ENCODE measurements at regions not wholly inside any gene's neighbourhood (a gene's known extent, or its start where the extent isn't known, plus 50 kb on each side); places are given as distances from the start of the nearest gene placed in this dataset.

- Histone ChIP-seq H3K9me3 (ENCODE audit: low read length) (no peaks in the 10 kb centered on the region), H2AFZ (ENCODE audit: low read length) (no peak overlapping the region), H3K9ac (ENCODE audit: low read length) (no peak overlapping the region), H3F3A (ENCODE audit: insufficient read depth, low read length) (no peaks in the 10 kb centered on the region), H4K20me1 (ENCODE audit: insufficient read depth, low read length) (no peaks in the 10 kb centered on the region), H3K4me3 (ENCODE audit: low read depth, low read length, poor library complexity, severe bottlenecking) (no peak overlapping the region), H3K4me1 (ENCODE audit: insufficient read depth, low read length, severe bottlenecking) (no peaks in the 10 kb centered on the region), H3K4me2 (ENCODE audit: low read length) (no peak overlapping the region), H3K9me2 (ENCODE audit: low read depth, low read length) (no peaks in the 10 kb centered on the region), H3K27ac (ENCODE audit: low read depth, low read length, poor library complexity, severe bottlenecking) (no peak overlapping the region), H3K27me3 (ENCODE audit: insufficient read depth, low read length) (no peaks in the 10 kb centered on the region), H3K36me3 (ENCODE audit: insufficient read depth, low read length) (no peaks in the 10 kb centered on the region), H3K79me2 (ENCODE audit: insufficient read depth, low read length) (no peaks in the 10 kb centered on the region)
- TF ChIP-seq, protein P1, sequence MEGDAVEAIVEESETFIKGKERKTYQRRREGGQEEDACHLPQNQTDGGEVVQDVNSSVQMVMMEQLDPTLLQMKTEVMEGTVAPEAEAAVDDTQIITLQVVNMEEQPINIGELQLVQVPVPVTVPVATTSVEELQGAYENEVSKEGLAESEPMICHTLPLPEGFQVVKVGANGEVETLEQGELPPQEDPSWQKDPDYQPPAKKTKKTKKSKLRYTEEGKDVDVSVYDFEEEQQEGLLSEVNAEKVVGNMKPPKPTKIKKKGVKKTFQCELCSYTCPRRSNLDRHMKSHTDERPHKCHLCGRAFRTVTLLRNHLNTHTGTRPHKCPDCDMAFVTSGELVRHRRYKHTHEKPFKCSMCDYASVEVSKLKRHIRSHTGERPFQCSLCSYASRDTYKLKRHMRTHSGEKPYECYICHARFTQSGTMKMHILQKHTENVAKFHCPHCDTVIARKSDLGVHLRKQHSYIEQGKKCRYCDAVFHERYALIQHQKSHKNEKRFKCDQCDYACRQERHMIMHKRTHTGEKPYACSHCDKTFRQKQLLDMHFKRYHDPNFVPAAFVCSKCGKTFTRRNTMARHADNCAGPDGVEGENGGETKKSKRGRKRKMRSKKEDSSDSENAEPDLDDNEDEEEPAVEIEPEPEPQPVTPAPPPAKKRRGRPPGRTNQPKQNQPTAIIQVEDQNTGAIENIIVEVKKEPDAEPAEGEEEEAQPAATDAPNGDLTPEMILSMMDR (IDR thresholded peaks at IDR 0.05; ENCODE audit: low read length), result no peak
- no peak for TF ChIP-seq EZH2 (IDR thresholded peaks at IDR 0.05; ENCODE audit: borderline replicate concordance, low read length)
Observed at GRCh38 chr2:226114436-226114835, 685.2 kb downstream of the IRS1 start.

- no peak overlapping the region for H3K9ac ChIP-seq (ENCODE audit: low read length)
- H4K20me1 ChIP-seq (ENCODE audit: insufficient read depth, low read length), result no peaks in the 10 kb centered on the region
- no peaks in the 10 kb centered on the region for H3F3A ChIP-seq (ENCODE audit: insufficient read depth, low read length)
- TF ChIP-seq EZH2 (IDR thresholded peaks at IDR 0.05; ENCODE audit: borderline replicate concordance, low read length), result no peak
- TF ChIP-seq, protein P1 (IDR thresholded peaks at IDR 0.05; ENCODE audit: low read length), result no peak
- H3K4me1 ChIP-seq (ENCODE audit: insufficient read depth, low read length, severe bottlenecking), result no peaks in the 10 kb centered on the region
- H3K4me3 ChIP-seq (ENCODE audit: low read depth, low read length, poor library complexity, severe bottlenecking), result no peak overlapping the region
- H3K9me3 ChIP-seq (ENCODE audit: low read length), result no peaks in the 10 kb centered on the region
- no peaks in the 10 kb centered on the region for H3K79me2 ChIP-seq (ENCODE audit: insufficient read depth, low read length)
- H3K9me2 ChIP-seq (ENCODE audit: low read depth, low read length), result peaks cover 3% of the 10 kb centered on the region; the same call in 1 of the 2 replicates
- no peak overlapping the region for H3K4me2 ChIP-seq (ENCODE audit: low read length)
- no peak overlapping the region for H2AFZ ChIP-seq (ENCODE audit: low read length)
- no peaks in the 10 kb centered on the region for H3K27me3 ChIP-seq (ENCODE audit: insufficient read depth, low read length)
- no peaks in the 10 kb centered on the region for H3K36me3 ChIP-seq (ENCODE audit: insufficient read depth, low read length)
- H3K27ac ChIP-seq (ENCODE audit: low read depth, low read length, poor library complexity, severe bottlenecking), result no peak overlapping the region
Observed at GRCh38 chr2:226098861-226099745, 699.6 kb downstream of the NYAP2 start.

DNA sequence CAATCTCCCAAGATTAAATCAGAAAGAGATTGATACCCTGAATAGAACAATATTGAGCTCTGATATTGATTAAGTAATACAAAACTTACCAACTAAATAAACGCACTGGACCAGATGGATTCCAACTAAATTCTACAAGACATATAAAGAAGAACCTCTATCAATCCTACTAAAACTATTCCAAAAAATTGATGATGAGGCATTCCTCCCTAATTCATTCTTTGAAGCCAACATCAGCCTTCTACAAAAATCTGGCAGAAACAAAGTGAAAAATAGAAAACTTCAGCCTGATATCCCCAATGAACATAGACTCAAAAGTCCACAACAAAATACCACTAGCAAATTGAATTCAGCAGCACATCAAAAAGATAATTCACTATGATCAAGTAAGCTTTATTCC lies 695.5 kb downstream of the NYAP2 start:
- Histone ChIP-seq H3K4me1 (ENCODE audit: insufficient read depth, low read length, severe bottlenecking) (no peaks in the 10 kb centered on the region), H3K4me3 (ENCODE audit: low read depth, low read length, poor library complexity, severe bottlenecking) (no peak overlapping the region), H3K27me3 (ENCODE audit: insufficient read depth, low read length) (no peaks in the 10 kb centered on the region), H3F3A (ENCODE audit: insufficient read depth, low read length) (no peaks in the 10 kb centered on the region), H3K4me2 (ENCODE audit: low read length) (no peak overlapping the region), H3K9ac (ENCODE audit: low read length) (no peak overlapping the region), H3K36me3 (ENCODE audit: insufficient read depth, low read length) (no peaks in the 10 kb centered on the region), H3K9me3 (ENCODE audit: low read length) (no peaks in the 10 kb centered on the region), H3K27ac (ENCODE audit: low read depth, low read length, poor library complexity, severe bottlenecking) (no peak overlapping the region), H2AFZ (ENCODE audit: low read length) (no peak overlapping the region), H3K79me2 (ENCODE audit: insufficient read depth, low read length) (no peaks in the 10 kb centered on the region), H3K9me2 (ENCODE audit: low read depth, low read length) (no peaks in the 10 kb centered on the region), H4K20me1 (ENCODE audit: insufficient read depth, low read length) (no peaks in the 10 kb centered on the region)
- no peak for TF ChIP-seq EZH2 (IDR thresholded peaks at IDR 0.05; ENCODE audit: borderline replicate concordance, low read length)
- TF ChIP-seq, protein P1 (IDR thresholded peaks at IDR 0.05; ENCODE audit: low read length), result no peak

All from OCI-LY1 (cell line).